ENCODE measurements at regions not wholly inside any gene's neighbourhood (a gene's known extent, or its start where the extent isn't known, plus 50 kb on each side); places are given as distances from the start of the nearest gene placed in this dataset.

DNA sequence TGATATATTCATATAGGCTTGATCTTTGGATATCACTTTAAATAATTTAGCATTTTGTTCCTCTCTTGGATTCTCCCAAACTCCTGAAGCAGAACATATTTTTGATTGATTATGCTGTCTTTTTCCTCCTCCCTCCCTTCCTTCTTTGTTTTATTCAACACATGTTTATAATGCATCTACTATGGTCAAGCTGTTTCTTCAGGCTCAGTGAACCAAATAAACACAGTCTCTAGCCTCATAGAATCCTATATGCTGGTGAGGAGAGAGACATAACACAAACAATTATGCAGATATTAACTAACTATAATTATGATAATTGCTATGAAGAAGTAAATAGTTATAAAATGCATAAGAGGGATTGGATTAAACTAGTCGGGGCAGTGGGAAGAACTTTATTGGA is 1023.6 kb upstream of the RAG2 start:
- H3K36me3 ChIP-seq (ENCODE audit: insufficient read depth, low read length), result no peaks in the 10 kb centered on the region
- H3K27me3 ChIP-seq (ENCODE audit: insufficient read depth, low read length), result no peaks in the 10 kb centered on the region
- H3K79me2 ChIP-seq (ENCODE audit: insufficient read depth, low read length), result no peaks in the 10 kb centered on the region
- DNase-seq (ENCODE audit: insufficient read length, low spot score, missing footprints), result no peak
- no peaks in the 10 kb centered on the region for H4K20me1 ChIP-seq (ENCODE audit: insufficient read depth, low read length)
- H3K4me1 ChIP-seq (ENCODE audit: insufficient read depth, low read length), result no peaks in the 10 kb centered on the region
- TF ChIP-seq, protein P1, sequence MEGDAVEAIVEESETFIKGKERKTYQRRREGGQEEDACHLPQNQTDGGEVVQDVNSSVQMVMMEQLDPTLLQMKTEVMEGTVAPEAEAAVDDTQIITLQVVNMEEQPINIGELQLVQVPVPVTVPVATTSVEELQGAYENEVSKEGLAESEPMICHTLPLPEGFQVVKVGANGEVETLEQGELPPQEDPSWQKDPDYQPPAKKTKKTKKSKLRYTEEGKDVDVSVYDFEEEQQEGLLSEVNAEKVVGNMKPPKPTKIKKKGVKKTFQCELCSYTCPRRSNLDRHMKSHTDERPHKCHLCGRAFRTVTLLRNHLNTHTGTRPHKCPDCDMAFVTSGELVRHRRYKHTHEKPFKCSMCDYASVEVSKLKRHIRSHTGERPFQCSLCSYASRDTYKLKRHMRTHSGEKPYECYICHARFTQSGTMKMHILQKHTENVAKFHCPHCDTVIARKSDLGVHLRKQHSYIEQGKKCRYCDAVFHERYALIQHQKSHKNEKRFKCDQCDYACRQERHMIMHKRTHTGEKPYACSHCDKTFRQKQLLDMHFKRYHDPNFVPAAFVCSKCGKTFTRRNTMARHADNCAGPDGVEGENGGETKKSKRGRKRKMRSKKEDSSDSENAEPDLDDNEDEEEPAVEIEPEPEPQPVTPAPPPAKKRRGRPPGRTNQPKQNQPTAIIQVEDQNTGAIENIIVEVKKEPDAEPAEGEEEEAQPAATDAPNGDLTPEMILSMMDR (IDR thresholded peaks at IDR 0.05; ENCODE audit: extremely low read depth, low read depth, low read length), result no peak
- no peak overlapping the region for H3K4me2 ChIP-seq (ENCODE audit: insufficient read depth, low read length)
- H3K4me3 ChIP-seq (ENCODE audit: insufficient read depth, low read length), result no peak overlapping the region
- H3K9me3 ChIP-seq (ENCODE audit: low read depth, low read length), result no peaks in the 10 kb centered on the region
- no peak overlapping the region for H3K27ac ChIP-seq (ENCODE audit: low read depth, low read length)
- no peak overlapping the region for H2AFZ ChIP-seq (ENCODE audit: low read length)

DNA sequence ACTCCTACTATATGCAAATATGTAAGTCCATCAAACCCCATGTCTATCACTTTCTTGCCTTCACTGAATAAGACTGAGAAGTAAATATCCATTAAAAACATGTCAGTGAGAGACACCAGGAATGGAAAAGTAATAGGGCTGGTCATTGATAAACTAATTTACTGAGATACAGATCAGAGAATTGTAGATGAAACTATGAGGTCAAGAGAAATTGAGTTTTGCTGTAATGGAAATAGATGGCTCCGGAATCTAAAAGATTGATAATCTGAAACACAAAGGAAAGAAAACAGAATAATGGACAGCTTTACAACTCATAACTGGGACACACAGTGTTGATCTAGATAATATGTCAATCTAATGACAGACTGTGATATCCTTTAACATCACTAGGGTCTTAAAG is 1018.3 kb upstream of the RAG2 start:
- no peaks in the 10 kb centered on the region for H4K20me1 ChIP-seq (ENCODE audit: insufficient read depth, low read length)
- H3K27me3 ChIP-seq (ENCODE audit: insufficient read depth, low read length), result no peaks in the 10 kb centered on the region

DNA sequence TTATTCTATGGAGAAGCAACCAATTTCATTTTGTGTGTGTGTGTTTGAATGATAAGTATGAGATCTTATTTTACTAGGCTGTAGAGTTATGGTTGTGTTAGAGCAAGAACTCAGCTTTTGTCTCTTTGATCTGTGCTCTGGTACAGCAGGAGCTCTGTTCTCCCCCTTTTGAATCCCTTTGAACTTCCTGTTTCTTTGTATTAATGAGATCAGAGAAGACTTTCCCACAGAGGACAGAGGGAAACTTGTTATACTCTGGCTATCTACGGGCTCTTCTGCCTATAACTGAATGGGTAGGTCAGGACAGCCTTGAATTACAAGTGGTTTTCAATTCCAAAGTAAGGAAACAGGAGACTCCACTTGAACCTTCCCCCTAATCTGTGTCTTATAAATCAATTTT is 1015.0 kb upstream of the RAG2 start:
- no peak overlapping the region for H2AFZ ChIP-seq (ENCODE audit: low read length)
- no peaks in the 10 kb centered on the region for H3K9me3 ChIP-seq (ENCODE audit: low read depth, low read length)
- H3K27me3 ChIP-seq (ENCODE audit: insufficient read depth, low read length), result no peaks in the 10 kb centered on the region
- H3K4me3 ChIP-seq (ENCODE audit: insufficient read depth, low read length), result no peak overlapping the region
- H3K27ac ChIP-seq (ENCODE audit: low read depth, low read length), result no peak overlapping the region
- DNase-seq (ENCODE audit: insufficient read length, low spot score, missing footprints), result no peak
- TF ChIP-seq, protein P1 (IDR thresholded peaks at IDR 0.05; ENCODE audit: extremely low read depth, low read depth, low read length), result no peak
- no peaks in the 10 kb centered on the region for H4K20me1 ChIP-seq (ENCODE audit: insufficient read depth, low read length)
- no peaks in the 10 kb centered on the region for H3K36me3 ChIP-seq (ENCODE audit: insufficient read depth, low read length)
- H3K4me2 ChIP-seq (ENCODE audit: insufficient read depth, low read length), result no peak overlapping the region
- H3K79me2 ChIP-seq (ENCODE audit: insufficient read depth, low read length), result no peaks in the 10 kb centered on the region
- no peaks in the 10 kb centered on the region for H3K4me1 ChIP-seq (ENCODE audit: insufficient read depth, low read length)

More for the DNA sequence above, 1018.3 kb upstream of the RAG2 start:
- TF ChIP-seq, protein P1 (IDR thresholded peaks at IDR 0.05; ENCODE audit: extremely low read depth, low read depth, low read length), result no peak
- Histone ChIP-seq H3K79me2 (ENCODE audit: insufficient read depth, low read length) (no peaks in the 10 kb centered on the region), H2AFZ (ENCODE audit: low read length) (no peak overlapping the region), H3K4me3 (ENCODE audit: insufficient read depth, low read length) (no peak overlapping the region), H3K4me1 (ENCODE audit: insufficient read depth, low read length) (no peaks in the 10 kb centered on the region), H3K27ac (ENCODE audit: low read depth, low read length) (no peak overlapping the region), H3K4me2 (ENCODE audit: insufficient read depth, low read length) (no peak overlapping the region), H3K9me3 (ENCODE audit: low read depth, low read length) (no peaks in the 10 kb centered on the region), H3K36me3 (ENCODE audit: insufficient read depth, low read length) (no peaks in the 10 kb centered on the region)
- peak; percentile 13 for DNase-seq (ENCODE audit: insufficient read length, low spot score, missing footprints)

GRCh38 chr11:37612146-37612545 is 1014.1 kb upstream of the RAG2 start:
- no peak overlapping the region for H3K4me2 ChIP-seq (ENCODE audit: insufficient read depth, low read length)
- TF ChIP-seq, protein P1 (IDR thresholded peaks at IDR 0.05; ENCODE audit: extremely low read depth, low read depth, low read length), result no peak
- DNase-seq (ENCODE audit: insufficient read length, low spot score, missing footprints), result no peak
- H3K79me2 ChIP-seq (ENCODE audit: insufficient read depth, low read length), result no peaks in the 10 kb centered on the region
- no peaks in the 10 kb centered on the region for H3K36me3 ChIP-seq (ENCODE audit: insufficient read depth, low read length)
- no peaks in the 10 kb centered on the region for H4K20me1 ChIP-seq (ENCODE audit: insufficient read depth, low read length)
- no peak overlapping the region for H3K4me3 ChIP-seq (ENCODE audit: insufficient read depth, low read length)
- H3K9me3 ChIP-seq (ENCODE audit: low read depth, low read length), result no peaks in the 10 kb centered on the region
- H3K27me3 ChIP-seq (ENCODE audit: insufficient read depth, low read length), result no peaks in the 10 kb centered on the region
- no peak overlapping the region for H2AFZ ChIP-seq (ENCODE audit: low read length)
- H3K27ac ChIP-seq (ENCODE audit: low read depth, low read length), result no peak overlapping the region
- H3K4me1 ChIP-seq (ENCODE audit: insufficient read depth, low read length), result no peaks in the 10 kb centered on the region

All from osteoblast (primary cell).